Mucosa of rectum (tissue), 2 donors: ENCODE measurements at regions not wholly inside any gene's neighbourhood (a gene's known extent, or its start where the extent isn't known, plus 50 kb on each side); places are given as distances from the start of the nearest gene placed in this dataset.

Experiments
- H3K27ac ChIP-seq, 2 donors: one replicate each; pipeline ENCODE4 v1.7.0; 2013; ENCODE audit warnings: inconsistent platforms in 2 of 2, low read depth in 2 of 2, low read length in 2 of 2
- H3K27me3 ChIP-seq, 2 donors: one replicate each; pipeline ENCODE4 v1.7.0; 2013; ENCODE audit warnings: low read length in 2 of 2; ENCODE audit not compliant: control insufficient read depth in 2 of 2, insufficient read depth in 2 of 2
- H3K36me3 ChIP-seq, 2 donors: one replicate each; pipeline ENCODE4 v1.7.0; 2013; ENCODE audit warnings: low read length in 2 of 2; ENCODE audit not compliant: control insufficient read depth in 2 of 2, insufficient read depth in 2 of 2
- H3K4me1 ChIP-seq, 2 donors: one replicate each; pipeline ENCODE4 v1.7.0; 2013; ENCODE audit warnings: low read length in 2 of 2, mild to moderate bottlenecking in 1 of 2; ENCODE audit not compliant: control insufficient read depth in 2 of 2, insufficient read depth in 2 of 2
- H3K4me3 ChIP-seq, 2 donors: one replicate each; pipeline ENCODE4 v1.7.0; 2013; ENCODE audit warnings: low read length in 2 of 2
- H3K9ac ChIP-seq, 2 donors: one replicate each; pipeline ENCODE4 v1.7.0; 2013; ENCODE audit warnings: low read length in 2 of 2, low read depth in 1 of 2, mild to moderate bottlenecking in 1 of 2
- H3K9me3 ChIP-seq, 2 donors: one replicate each; pipeline ENCODE4 v1.7.0; 2013; ENCODE audit warnings: low read length in 2 of 2; ENCODE audit not compliant: control insufficient read depth in 2 of 2
- donor health status: healthy.
- donor health status: Normal muscosa, but diverticular disease.

GRCh38 chr12:67810166-67810565 is 161.6 kb downstream of the DYRK2 start:
- Histone ChIP-seq H3K9ac (no peak overlapping the region), H3K27me3 (no peaks in the 10 kb centered on the region), H3K27ac (no peak overlapping the region), H3K36me3 (no peaks in the 10 kb centered on the region), H3K4me1 (no peaks in the 10 kb centered on the region), H3K9me3 (no peaks in the 10 kb centered on the region), H3K4me3 (no peak overlapping the region)

- H3K9ac ChIP-seq, result no peak overlapping the region
- H3K27ac ChIP-seq, result peak overlapping the region in 1 of 2 donors; percentile 28
- no peaks in the 10 kb centered on the region for H3K27me3 ChIP-seq
- no peaks in the 10 kb centered on the region for H3K4me1 ChIP-seq
- no peak overlapping the region for H3K4me3 ChIP-seq
- no peaks in the 10 kb centered on the region for H3K36me3 ChIP-seq
- no peaks in the 10 kb centered on the region for H3K9me3 ChIP-seq
These were observed 163.2 kb downstream of the DYRK2 start for GRCh38 chr12:67811437-67812361.

GRCh38 chr12:67813456-67813904 is 164.9 kb downstream of the DYRK2 start:
- H3K9me3 ChIP-seq, result no peaks in the 10 kb centered on the region
- H3K27ac ChIP-seq, result no peak overlapping the region
- no peaks in the 10 kb centered on the region for H3K27me3 ChIP-seq
- no peak overlapping the region for H3K9ac ChIP-seq
- no peaks in the 10 kb centered on the region for H3K4me1 ChIP-seq
- H3K4me3 ChIP-seq, result no peak overlapping the region
- no peaks in the 10 kb centered on the region for H3K36me3 ChIP-seq

- Histone ChIP-seq H3K4me1 (no peaks in the 10 kb centered on the region), H3K27me3 (no peaks in the 10 kb centered on the region), H3K4me3 (no peak overlapping the region), H3K9me3 (no peaks in the 10 kb centered on the region), H3K36me3 (no peaks in the 10 kb centered on the region), H3K9ac (no peak overlapping the region), H3K27ac (no peak overlapping the region)
These were observed 167.7 kb downstream of the DYRK2 start for GRCh38 chr12:67816269-67816668.

- Histone ChIP-seq H3K4me3 (no peak overlapping the region), H3K27me3 (no peaks in the 10 kb centered on the region), H3K9ac (no peak overlapping the region), H3K36me3 (no peaks in the 10 kb centered on the region), H3K9me3 (no peaks in the 10 kb centered on the region), H3K4me1 (no peaks in the 10 kb centered on the region), H3K27ac (no peak overlapping the region)
These were observed 169.9 kb downstream of the DYRK2 start for GRCh38 chr12:67818459-67818903.

- H3K27ac ChIP-seq, result no peak overlapping the region
- H3K36me3 ChIP-seq, result no peaks in the 10 kb centered on the region
- H3K4me1 ChIP-seq, result no peaks in the 10 kb centered on the region
- H3K4me3 ChIP-seq, result no peak overlapping the region
- H3K27me3 ChIP-seq, result no peaks in the 10 kb centered on the region
- no peaks in the 10 kb centered on the region for H3K9me3 ChIP-seq
- no peak overlapping the region for H3K9ac ChIP-seq
These were observed 169.3 kb upstream of the IFNG-AS1 start for GRCh38 chr12:67819902-67820301.

GRCh38 chr12:67820694-67821093 is 168.6 kb upstream of the IFNG-AS1 start:
- H3K4me1 ChIP-seq, result no peaks in the 10 kb centered on the region
- H3K36me3 ChIP-seq, result no peaks in the 10 kb centered on the region
- no peaks in the 10 kb centered on the region for H3K9me3 ChIP-seq
- no peaks in the 10 kb centered on the region for H3K27me3 ChIP-seq
- H3K27ac ChIP-seq, result no peak overlapping the region
- no peak overlapping the region for H3K4me3 ChIP-seq
- H3K9ac ChIP-seq, result no peak overlapping the region

GRCh38 chr12:67822826-67823225 is 166.4 kb upstream of the IFNG-AS1 start:
- Histone ChIP-seq H3K27me3 (no peaks in the 10 kb centered on the region), H3K27ac (no peak overlapping the region), H3K9ac (no peak overlapping the region), H3K4me1 (peaks cover 5 to 6% of the 10 kb centered on the region in 2 donors), H3K4me3 (no peak overlapping the region), H3K9me3 (no peaks in the 10 kb centered on the region), H3K36me3 (no peaks in the 10 kb centered on the region)

GRCh38 chr12:67826148-67826547 is 163.1 kb upstream of the IFNG-AS1 start:
- Histone ChIP-seq H3K27ac (no peak overlapping the region), H3K4me1 (peaks cover 5 to 10% of the 10 kb centered on the region in 2 donors)

GRCh38 chr12:67826946-67827720 is 162.1 kb upstream of the IFNG-AS1 start:
- Histone ChIP-seq H3K4me3 (peak overlapping the region; percentile 68 to 72), H3K9ac (peak overlapping the region; percentile 50 to 63), H3K27ac (peak overlapping the region; percentile 78 to 81), H3K27me3 (no peaks in the 10 kb centered on the region), H3K4me1 (peaks cover 5 to 10% of the 10 kb centered on the region in 2 donors), H3K9me3 (no peaks in the 10 kb centered on the region), H3K36me3 (no peaks in the 10 kb centered on the region)

More at GRCh38 chr12:67826148-67826547, 163.1 kb upstream of the IFNG-AS1 start:
- Histone ChIP-seq H3K4me3 (no peak overlapping the region), H3K27me3 (no peaks in the 10 kb centered on the region), H3K36me3 (no peaks in the 10 kb centered on the region), H3K9me3 (no peaks in the 10 kb centered on the region), H3K9ac (no peak overlapping the region)
